Islet precursor cell (in vitro differentiated cells): ENCODE measurements at regions not wholly inside any gene's neighbourhood (a gene's known extent, or its start where the extent isn't known, plus 50 kb on each side); places are given as distances from the start of the nearest gene placed in this dataset.
"Not testable (repeated sequence)": the region's sequence is repeated elsewhere in the genome, so short reads cannot be mapped to it uniquely, and the experiment has no call there.

Source experiments
- DNase-seq: peaks from one replicate; pipeline ENCODE4 v3.0.0-alpha.2; 2018

- no peak for DNase-seq
Measured at GRCh38 chr19:13652810-13653590, 111.3 kb upstream of the MRI1 start.

- DNase-seq: no peak
Measured at GRCh38 chr19:13646758-13647157, 117.6 kb upstream of the MRI1 start.

- DNase-seq: no peak
Measured at GRCh38 chr19:13644645-13645044, 119.7 kb upstream of the MRI1 start.

- no peak for DNase-seq
Measured at GRCh38 chr19:13640611-13641010, 123.7 kb upstream of the MRI1 start.

- DNase-seq: no peak
Measured at GRCh38 chr19:13639342-13639929, 124.9 kb upstream of the MRI1 start.

- DNase-seq: no peak
Measured at GRCh38 chr19:13637664-13638063, 126.7 kb upstream of the MRI1 start.

GRCh38 chr19:13634658-13635057 is 128.4 kb upstream of the CACNA1A start:
- no peak for DNase-seq

- no peak for DNase-seq
Measured at GRCh38 chr19:13633522-13633922, 127.2 kb upstream of the CACNA1A start.

GRCh38 chr19:13633109-13633508 is 126.8 kb upstream of the CACNA1A start:
- DNase-seq: no peak

- not testable (repeated sequence) for DNase-seq
Measured at GRCh38 chr19:13632164-13632563, 125.9 kb upstream of the CACNA1A start.

GRCh38 chr19:13629687-13630357 is 123.5 kb upstream of the CACNA1A start:
- DNase-seq: no peak

GRCh38 chr19:13627531-13627930 is 121.3 kb upstream of the CACNA1A start:
- no peak for DNase-seq

GRCh38 chr19:13623716-13624710 is 117.7 kb upstream of the CACNA1A start:
- no peak for DNase-seq

- DNase-seq: no peak
Measured at GRCh38 chr19:13622766-13623715, 116.8 kb upstream of the CACNA1A start.

- DNase-seq: peak; percentile 84
Measured at GRCh38 chr19:13621413-13621812, 115.1 kb upstream of the CACNA1A start.

- DNase-seq: no peak
Measured at GRCh38 chr19:13619203-13619632, 112.9 kb upstream of the CACNA1A start.

GRCh38 chr19:13615890-13616289 is 109.6 kb upstream of the CACNA1A start:
- no peak for DNase-seq

GRCh38 chr19:13613447-13613846 is 107.2 kb upstream of the CACNA1A start:
- DNase-seq: no peak

GRCh38 chr19:13611596-13611995 is 105.3 kb upstream of the CACNA1A start:
- DNase-seq: no peak

GRCh38 chr19:13610039-13610691 is 103.9 kb upstream of the CACNA1A start:
- DNase-seq: no peak

GRCh38 chr19:13606156-13606555 is 99.9 kb upstream of the CACNA1A start:
- no peak for DNase-seq
